ENCODE measurements at regions not wholly inside any gene's neighbourhood (a gene's known extent, or its start where the extent isn't known, plus 50 kb on each side); places are given as distances from the start of the nearest gene placed in this dataset.
A peak's percentile ranks its signal among the peaks of the same experiment; 100 is the strongest.
"Not testable (repeated sequence)": the region's sequence is repeated elsewhere in the genome, so short reads cannot be mapped to it uniquely, and the experiment has no call there.

DNA sequence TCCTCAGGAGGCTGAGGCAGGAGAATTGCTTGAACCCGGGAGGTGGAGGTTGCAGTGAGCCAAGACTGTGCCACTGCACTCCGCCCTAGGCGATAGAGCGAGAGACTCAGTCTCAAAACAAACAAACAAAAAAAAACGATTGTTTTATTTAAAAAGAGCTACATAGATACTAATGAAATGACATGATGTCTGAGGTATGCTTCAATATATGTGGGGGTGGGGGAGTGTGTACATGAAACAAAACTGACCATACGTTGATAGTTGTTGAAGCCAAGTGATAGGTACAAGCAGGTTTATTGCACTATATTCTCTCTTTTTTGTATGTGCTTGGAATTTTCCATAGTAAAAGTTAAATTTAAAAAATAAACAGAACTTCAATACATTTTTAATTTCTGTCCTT lies 240.1 kb downstream of the TFAP2A start:
- DNase-seq: no peak

DNA sequence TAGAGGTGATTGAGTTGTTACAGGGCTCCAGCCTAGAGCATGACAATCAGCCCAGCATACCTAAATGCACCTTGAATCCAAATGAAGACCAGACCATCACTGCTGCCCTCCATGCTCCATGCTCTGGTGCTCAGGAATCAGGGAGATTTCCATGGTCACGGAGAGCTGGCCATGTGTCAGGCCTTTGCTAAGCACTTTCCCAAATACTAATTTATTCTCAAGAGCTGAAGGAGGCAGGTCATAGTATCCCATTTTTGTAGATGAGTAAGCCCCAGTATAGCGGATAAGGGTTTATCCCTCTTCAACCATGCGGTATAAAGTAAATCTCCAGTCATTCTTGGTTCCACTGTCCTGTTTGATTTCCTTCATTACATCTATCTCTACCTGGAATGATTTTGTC lies 240.8 kb downstream of the TFAP2A start:
- DNase-seq: no peak

DNA sequence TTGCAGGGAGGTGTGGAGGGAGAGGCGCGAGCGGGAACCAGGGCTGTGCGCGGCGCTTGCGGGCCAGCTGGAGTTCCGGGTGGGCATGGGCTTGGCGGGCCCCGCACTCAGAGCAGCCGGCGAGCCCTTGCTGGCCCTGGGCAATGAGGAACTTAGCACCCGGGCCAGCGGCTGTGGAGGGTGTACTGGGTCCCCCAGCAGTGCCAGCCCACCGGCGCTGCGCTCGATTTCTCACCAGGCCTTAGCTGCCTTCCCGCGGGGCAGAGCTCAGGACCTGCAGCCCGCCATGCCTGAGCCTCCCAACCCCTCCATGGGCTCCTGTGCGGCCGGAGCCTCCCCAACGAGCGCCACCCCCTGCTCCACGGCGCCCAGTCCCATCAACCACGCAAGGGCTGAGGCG lies 243.2 kb downstream of the TFAP2A start:
- not testable (repeated sequence) for DNase-seq

DNA sequence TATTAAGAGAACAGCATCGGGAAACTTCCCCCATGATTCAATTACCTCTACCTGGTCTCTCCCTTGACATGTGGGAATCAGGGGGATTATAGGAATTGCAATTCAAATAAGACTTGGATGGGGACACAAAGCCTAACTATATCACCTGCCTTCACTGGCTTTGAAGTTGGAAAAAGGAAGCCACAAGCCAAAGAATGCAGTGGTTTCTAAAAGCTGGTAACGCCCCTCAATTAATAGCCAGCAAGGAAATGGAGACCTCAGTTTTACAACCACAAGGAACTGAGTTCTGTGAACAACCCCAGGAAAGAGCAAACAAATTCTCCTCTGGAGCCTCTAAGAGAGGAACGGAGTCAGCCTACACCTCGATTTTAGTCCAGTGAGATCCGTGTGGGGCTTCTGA lies 244.1 kb downstream of the TFAP2A start:
- no peak for DNase-seq

DNA sequence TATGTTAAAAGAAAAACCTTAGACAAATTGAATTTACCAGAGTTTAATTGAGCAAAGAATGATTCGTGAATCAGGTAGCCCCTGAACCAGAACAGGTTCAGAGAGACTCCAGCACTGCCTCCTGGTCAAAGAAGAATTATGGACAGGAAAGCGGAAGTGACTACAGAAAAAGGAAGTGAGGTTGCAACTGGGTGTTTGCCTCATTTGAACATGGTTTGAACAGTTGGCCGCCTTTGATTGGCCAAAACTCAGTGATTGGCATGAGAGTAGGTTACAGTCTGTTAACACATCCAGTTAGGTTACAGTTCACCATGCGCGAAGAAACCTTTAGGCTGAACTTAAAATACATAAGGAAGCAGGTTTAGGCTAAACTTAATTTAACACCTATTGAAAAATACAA lies 248.8 kb downstream of the TFAP2A start:
- DNase-seq: no peak

DNA sequence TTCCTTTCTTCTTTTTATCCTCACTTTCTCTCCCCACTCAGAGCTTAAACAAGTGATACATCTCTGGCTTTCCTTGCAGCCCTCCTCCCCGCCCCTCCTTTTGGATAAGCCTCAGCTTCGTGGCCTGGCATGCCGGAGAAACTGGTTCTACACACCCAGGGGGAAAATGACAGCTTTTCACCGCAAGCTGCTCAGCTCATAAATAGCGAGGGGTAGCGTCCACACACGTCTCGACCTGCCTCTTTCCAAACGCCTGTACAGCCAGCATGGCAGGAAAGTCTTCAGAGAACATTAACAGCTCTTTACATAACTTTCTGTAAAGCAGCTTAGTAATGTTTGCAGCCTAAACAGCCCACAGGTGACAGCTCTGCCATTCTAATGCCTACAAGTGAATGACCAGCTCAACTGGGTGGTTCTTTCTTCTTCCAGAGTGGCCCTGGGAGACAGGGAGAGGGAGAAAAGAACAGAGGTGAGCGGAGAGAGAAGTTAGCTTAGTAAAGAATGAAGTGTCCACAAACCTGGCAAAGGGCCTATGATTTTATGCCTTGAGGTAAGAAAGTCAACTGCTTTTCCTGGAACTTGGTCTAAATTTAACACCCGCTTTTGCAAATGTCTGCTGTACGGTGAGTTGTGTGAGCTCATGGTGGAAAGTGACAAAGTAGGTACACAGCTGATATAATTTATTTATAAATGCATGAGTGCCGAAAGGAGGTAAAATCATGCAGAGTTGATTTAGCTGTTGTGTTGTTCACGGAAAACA lies 251.5 kb downstream of the TFAP2A start:
- no peak for DNase-seq

DNA sequence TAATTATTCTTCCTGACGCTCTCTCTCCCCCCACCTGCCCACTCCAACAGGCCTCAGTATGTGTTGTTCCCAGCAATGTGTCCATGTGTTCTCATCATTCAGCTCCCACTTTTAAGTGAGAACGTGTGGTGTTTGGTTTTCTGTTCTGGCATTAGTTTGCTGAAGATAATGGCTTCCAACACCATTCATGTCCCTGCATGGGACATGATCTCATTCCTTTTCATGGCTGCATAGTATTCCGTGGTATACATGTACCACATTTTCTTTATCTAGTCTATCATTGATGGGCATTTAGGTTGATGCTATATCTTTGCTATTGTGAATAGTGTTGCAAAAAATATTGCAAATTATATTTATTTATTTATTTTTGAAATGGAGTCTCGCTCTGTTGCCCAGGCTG lies 258.0 kb downstream of the TFAP2A start:
- no peak for DNase-seq

DNA sequence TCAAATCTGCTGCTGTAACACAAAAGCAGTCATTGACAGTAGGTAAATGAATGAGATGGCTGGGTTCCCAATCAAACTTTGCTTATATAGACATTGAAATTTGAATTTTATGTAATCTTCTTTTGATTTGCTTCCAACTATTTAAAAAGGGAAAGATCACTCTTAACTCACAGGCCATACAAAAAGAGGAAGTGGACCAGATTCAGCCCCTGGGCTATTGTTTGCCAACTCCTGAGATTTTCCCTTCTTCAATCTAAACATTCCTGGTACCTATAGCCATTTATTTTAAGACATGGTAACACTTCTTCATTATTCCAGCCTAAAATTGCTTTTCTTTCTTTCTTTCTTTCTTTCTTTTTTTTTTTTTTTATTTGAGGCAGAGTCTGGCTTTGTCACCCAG lies 260.6 kb downstream of the TFAP2A start:
- DNase-seq: peak; percentile 26 to 72

DNA sequence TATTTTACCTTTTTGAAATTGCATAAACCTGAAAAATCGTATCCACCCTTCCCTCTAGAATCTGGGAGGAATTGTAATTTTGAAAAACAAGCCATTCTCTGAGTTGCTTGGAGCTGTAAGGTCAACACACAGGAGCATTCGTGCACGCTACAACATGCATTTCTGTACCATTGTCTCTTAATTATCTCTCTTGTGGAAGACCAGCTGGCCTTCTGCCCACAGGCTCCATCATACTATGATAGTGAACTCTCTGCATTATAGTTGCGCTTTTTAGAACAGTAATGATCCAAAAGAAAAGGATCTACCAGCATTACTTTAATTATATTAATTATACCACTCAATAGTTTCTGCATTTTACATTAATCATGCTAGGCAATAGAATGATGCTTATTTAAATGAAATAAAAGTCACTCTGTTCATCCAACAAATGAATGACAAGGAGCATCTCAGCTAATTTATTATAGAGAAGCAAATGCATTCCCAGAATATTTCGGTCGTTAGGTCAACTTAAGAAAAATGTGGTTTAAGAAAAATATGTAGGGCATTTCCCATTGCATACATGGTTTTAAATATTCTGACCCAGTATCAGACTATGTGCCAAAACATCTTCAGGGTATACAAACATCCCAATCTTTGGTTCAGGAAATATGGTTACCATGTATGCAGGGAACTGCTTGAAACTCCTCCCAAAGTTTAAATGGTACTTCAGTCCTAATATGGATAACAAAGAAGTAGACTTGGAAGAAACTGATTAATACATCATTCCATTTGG lies 263.5 kb downstream of the TFAP2A start:
- DNase-seq: peak in 1 of 2 experiments; percentile 36

DNA sequence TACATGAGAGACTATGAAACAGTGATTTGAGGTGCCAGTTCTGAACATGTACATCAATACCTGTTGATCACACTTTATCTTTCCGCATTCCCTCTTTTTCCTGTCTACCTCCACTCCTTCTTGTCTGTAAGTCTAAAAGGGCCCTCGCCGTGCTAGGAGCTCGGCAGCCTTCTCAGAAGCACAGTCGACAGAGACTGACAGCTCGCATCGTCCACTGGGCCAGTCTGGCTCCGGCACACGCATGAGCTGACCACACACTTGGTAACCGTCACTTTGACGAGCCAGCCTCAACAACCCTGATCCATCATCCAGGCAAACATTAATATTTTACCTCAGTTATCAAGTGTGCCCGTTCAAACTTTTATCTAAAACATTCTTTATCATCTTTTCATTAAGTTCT lies 265.3 kb downstream of the TFAP2A start:
- DNase-seq: no peak

DNA sequence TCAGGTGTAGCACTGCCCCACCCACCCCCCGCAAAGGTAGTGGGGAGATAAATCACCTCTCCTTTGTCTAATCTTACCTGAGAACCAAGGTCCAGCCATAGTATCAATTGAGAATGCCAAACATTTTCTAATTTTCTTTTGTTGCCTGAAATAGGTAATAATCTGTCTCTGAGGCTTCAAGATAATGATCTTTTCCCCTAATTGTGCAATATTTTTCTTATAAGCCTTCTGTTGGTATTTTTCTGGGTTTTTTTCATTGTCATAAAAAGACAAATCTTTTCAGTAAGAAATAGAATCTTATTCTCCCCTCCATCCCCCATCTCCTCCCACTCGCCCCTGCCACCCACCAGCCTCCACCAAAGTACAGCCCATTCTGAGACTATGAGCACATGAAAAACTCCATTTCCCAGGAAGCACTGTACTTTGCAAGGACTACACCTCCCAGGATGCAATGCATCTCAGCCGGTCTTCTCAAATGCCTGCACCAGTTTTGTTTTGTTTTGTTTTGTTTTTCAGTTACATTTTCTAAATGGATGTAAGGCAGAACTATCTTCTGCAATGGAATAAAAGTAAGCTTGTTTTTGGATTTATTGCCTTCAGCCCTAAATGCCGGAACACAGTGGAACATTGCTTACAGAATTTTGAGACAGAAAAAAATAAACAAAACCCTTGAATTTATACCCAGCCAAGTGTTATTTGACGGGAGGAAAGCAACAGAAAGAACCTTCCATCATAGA lies 268.0 kb downstream of the TFAP2A start:
- DNase-seq: peak; percentile 22 to 39

DNA sequence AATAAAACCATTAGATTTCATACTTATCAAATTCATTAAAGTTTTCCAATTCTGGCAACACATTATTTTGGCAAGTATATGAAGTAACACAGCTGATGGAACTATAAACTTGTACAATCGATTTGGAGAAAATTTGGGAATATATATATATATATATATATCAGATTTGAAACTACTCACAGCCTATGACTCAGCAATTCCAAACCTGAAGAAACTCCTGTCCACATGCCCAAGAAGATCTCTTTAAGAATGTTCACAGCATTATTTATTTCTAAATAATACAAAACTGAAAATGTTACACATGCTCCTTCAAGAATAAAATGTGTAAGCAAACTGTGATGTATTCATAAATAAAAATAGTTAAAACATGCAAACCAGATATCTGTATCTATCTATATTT lies 270.1 kb downstream of the TFAP2A start:
- DNase-seq: no peak

DNA sequence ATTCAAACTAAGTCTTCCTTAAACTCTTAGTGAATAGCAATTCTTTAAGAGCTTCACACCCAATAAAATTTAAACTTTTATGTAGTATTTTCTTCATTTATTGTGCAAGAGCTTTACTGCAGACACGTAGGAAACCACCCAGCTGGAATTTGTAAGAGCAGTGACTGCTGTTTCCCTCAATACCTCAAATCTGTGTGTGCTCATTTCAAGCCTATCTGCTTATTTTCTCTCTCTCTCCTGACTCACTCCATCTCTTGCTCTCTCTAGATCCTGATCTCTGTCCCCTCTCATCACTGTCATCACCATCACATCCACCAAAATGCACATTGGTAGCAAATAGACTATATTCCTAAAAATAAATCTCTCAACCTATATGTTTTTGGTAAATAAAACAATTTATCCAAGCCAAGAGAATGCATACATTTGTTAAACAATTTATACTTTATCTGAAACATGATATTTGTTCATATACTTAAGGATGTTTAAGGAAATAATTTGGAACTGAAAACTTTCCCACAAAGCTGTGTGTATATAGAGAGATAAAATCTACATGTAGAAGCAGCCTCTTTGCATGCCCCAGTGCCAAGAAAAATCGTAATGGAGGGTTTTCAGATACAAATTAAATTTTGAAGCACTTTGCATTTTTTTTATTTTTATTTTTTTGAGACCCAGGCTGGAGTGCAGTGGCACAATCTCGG lies 273.0 kb downstream of the TFAP2A start:
- no peak for DNase-seq

DNA sequence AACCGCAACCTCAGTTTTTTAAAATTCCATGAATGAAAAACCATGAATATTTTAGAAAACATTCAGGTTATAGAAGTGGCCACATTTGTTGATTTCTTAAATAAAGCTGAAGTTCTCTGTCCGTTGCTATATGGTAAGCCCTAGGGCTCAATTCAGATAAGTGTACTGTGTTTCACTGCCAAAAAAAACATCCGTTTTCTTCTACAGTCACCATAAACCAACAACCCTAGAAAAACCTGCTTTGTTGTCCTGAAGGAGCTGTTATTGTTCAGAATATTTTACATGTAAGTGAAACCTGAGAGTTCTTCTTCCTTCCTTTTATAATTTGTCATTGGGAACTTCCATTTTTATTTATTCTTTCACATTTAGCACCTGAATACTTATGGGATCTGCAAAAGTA lies 274.1 kb downstream of the TFAP2A start:
- peak; percentile 53 to 75 for DNase-seq

DNA sequence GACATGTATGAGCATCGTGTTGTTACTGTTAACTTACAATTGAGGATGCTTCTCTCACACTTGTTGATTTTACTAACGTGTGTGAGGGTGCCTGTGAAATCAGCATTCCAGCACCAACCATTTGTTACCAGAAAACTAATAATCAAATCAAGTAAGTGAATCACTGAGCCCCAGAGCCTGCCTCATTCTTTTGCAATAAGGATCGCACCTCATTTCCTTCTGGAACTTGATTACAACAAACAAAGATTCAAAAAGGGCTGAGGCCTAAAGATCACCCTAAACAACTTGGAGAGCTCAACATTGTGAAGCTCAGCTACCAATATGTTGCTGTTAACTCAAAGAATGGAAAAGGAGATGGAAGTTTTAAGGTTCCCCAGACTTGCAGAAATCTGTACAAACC lies 274.7 kb downstream of the TFAP2A start:
- no peak for DNase-seq

DNA sequence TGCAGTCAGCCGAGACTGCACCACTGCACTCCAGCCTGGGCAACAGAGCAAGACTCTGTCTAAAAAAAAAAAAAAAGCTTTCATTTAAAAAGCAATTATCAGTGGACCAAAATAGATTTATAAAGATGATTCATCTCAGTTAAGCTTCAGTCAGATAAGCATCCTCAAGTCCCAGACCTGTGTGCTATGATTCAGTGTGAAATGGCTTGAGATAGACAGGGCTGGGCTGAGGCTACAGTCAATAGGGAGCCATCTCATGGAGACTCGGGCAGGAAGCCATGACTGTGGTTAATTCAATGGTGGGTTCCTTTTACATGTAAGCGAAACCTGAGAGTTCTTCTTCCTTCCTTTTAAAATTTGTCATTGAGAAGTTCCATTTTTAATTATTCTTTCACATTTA lies 276.0 kb downstream of the TFAP2A start:
- DNase-seq: no peak

DNA sequence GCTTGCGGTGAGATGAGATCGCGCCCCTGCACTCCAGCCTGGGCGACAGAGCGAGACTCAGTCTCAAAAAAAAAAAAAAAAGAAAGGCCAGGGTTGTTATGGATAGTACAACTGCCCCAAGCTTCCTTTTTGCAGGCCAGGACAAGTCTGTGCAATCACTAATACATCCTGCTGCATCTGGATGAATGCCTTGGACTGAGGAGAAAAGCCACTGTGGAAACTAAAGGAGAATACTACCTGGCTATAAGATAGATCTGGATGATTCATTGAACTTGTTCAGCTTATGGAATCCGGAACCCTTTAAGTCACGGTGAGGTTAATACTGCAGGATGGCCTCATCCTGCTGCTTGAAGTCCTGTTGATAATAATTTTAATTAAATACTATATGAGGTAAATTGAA lies 278.2 kb downstream of the TFAP2A start:
- no peak for DNase-seq

DNA sequence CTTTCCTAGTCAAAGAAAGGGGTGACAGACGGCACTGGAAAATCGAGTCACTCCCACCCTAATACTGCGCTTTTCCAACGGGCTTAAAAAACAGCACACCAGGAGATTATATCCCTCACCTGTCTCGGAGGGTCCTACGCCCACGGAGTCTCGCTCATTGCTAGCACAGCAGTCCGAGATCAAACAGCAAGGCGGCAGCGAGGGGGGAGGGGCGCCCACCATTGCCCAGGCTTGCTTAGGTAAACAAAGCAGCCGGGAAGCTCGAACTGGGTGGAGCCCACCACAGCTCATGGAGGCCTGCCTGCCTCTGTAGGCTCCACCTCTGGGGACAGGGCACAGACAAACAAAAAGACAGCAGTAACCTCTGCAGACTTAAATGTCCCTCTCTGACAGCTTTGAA lies 280.7 kb downstream of the TFAP2A start:
- DNase-seq: not testable (repeated sequence)

DNA sequence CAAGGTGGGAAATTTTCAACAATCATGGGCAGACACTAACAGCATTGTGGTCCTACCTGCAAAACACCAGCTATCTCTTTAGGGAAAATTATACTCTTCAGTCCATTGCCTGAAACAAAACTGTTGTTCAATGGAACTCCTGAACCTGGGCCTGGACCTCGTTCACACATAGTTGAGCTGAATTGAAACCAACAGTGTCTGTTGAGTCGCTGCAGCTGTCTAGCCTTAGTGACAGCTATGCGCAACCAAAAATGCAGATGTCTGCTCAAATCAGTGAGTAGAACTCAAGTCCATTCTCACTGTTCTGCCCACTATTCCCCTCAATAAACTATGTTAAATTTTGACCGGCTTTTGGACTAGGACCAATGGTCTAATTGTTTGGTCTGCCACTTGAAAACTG lies 286.2 kb downstream of the TFAP2A start:
- DNase-seq: no peak

DNA sequence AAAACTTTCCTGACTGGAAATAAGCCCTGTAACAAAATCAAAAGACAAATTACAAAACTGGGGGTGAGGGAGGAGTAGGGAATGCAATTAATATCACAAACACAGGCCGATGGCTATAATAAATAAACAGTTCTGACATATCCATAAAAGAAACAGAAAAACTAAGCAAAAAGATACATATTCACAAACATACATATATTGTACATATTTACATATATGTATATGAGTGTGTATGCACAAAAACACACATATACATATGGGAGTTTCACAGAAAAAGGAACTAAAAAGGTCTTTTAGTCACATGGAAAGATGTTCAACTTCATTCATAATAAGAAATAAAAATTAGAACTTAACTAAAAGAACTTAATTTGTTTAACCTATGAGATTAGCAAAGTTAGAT lies 292.7 kb downstream of the TFAP2A start:
- no peak for DNase-seq

DNA sequence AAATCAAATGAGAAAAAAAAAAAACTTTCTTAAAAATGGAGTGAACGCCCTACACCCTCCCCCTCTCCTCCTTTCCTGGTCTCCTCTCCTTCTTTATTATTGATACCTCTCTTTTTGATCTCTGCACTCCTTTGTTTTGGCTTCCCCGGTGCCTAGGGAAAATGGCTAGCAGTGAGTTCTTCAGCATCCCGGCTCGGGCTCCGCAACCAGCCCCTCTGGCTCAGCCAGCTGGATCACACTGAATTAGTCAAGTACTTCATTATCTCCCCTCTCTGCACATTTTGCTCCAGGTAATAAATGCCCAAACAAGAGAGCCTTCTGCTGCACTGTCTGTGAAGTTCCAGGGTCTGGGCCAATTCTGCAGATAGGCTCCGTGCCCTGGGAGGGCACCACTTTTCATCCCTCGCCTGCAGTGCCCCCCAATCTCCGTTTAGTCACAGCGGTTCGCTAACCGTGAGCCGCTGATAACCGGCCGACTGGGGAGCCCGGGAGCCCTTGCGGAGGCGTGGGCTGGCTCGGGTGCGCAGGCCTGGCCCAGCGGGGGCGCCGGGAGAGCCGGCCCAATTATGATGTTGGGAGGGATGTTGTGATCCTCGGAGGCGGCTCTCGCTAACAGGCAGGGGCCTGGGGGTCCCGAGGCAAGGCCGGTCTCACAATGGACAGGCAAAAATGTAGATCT lies 301.9 kb downstream of the TFAP2A start:
- DNase-seq: no peak

DNA sequence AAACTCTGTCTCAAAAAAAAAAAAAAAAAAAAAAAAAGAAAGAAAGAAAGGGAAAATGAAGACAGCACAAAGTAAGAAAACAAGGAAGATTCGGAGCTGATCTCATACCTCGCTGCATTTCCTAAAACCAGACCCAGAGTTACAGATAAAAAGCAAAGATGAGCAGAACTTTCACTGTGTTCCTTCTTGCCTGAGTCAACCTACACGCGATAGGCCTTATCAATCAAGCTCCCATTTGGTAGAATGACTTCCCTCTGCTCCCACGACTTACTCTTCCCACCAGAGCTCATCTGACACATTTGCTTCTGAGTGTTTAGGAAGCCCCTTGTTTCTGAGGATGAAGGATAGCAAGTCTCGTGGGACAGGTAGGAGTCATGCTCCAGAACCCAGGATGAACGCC lies 302.9 kb downstream of the TFAP2A start:
- DNase-seq: no peak
